Renal cortical epithelial cell (primary cell): ENCODE measurements at regions not wholly inside any gene's neighbourhood (a gene's known extent, or its start where the extent isn't known, plus 50 kb on each side); places are given as distances from the start of the nearest gene placed in this dataset.
A peak's percentile ranks its signal among the peaks of the same experiment; 100 is the strongest.
"Not testable (repeated sequence)": the region's sequence is repeated elsewhere in the genome, so short reads cannot be mapped to it uniquely, and the experiment has no call there.

Experiments
- DNase-seq: peaks from one replicate; pipeline ENCODE4 v3.0.0-alpha.2; 2011; ENCODE audit warnings: low read depth

- no peak for DNase-seq
These were observed 94.6 kb downstream of the APOB start for GRCh38 chr2:20949256-20949655.

GRCh38 chr2:20946468-20946867 lies 97.4 kb downstream of the APOB start:
- DNase-seq = no peak

GRCh38 chr2:20943721-20944120 lies 100.2 kb downstream of the APOB start:
- not testable (repeated sequence) for DNase-seq

- DNase-seq = no peak
These were observed 101.2 kb downstream of the APOB start for GRCh38 chr2:20942646-20943125.

- no peak for DNase-seq
These were observed 103.0 kb downstream of the APOB start for GRCh38 chr2:20940856-20941255.

GRCh38 chr2:20939931-20940795 lies 103.7 kb downstream of the APOB start:
- no peak for DNase-seq

GRCh38 chr2:20937353-20937752 lies 106.5 kb downstream of the APOB start:
- no peak for DNase-seq

GRCh38 chr2:20935168-20935775 lies 108.6 kb downstream of the APOB start:
- DNase-seq = no peak

- DNase-seq = no peak
These were observed 109.6 kb downstream of the APOB start for GRCh38 chr2:20934236-20934635.

GRCh38 chr2:20933714-20934113 lies 110.2 kb downstream of the APOB start:
- DNase-seq = no peak

- DNase-seq = no peak
These were observed 108.4 kb upstream of the LDAH start for GRCh38 chr2:20931346-20931745.

- peak; percentile 42 for DNase-seq
These were observed 108.0 kb upstream of the LDAH start for GRCh38 chr2:20930928-20931327.

- no peak for DNase-seq
These were observed 106.8 kb upstream of the LDAH start for GRCh38 chr2:20929721-20930120.

- no peak for DNase-seq
These were observed 105.7 kb upstream of the LDAH start for GRCh38 chr2:20928617-20929016.

- DNase-seq = no peak
These were observed 102.5 kb upstream of the LDAH start for GRCh38 chr2:20925265-20925889.

GRCh38 chr2:20919297-20919800 lies 96.4 kb upstream of the LDAH start:
- DNase-seq = peak; percentile 9

- no peak for DNase-seq
These were observed 95.0 kb upstream of the LDAH start for GRCh38 chr2:20917719-20918572.

GRCh38 chr2:20917287-20917660 lies 94.4 kb upstream of the LDAH start:
- no peak for DNase-seq

GRCh38 chr2:20916604-20917286 lies 93.8 kb upstream of the LDAH start:
- peak; percentile 55 for DNase-seq

GRCh38 chr2:20915271-20915670 lies 92.4 kb upstream of the LDAH start:
- DNase-seq = no peak

GRCh38 chr2:20914771-20915170 lies 91.9 kb upstream of the LDAH start:
- no peak for DNase-seq
